Chondrocyte (in vitro differentiated cells): ENCODE measurements at regions not wholly inside any gene's neighbourhood (a gene's known extent, or its start where the extent isn't known, plus 50 kb on each side); places are given as distances from the start of the nearest gene placed in this dataset.

Experiments
- DNase-seq: peaks from one replicate; pipeline ENCODE4 v3.0.0; 2021; ENCODE audit warnings: mixed read lengths, low spot score
- H3K27ac Mint-ChIP-seq: one replicate; pipeline ENCODE4 v1.8.0; 2021; ENCODE audit warnings: mild to moderate bottlenecking, moderate library complexity, mixed read lengths; ENCODE audit not compliant: unreplicated experiment
- H3K27me3 Mint-ChIP-seq: 2 replicates; pipeline ENCODE4 v1.8.0; 2021; ENCODE audit warnings: low read depth, mixed read lengths
- H3K36me3 Mint-ChIP-seq: 2 replicates; pipeline ENCODE4 v1.8.0; 2021; ENCODE audit warnings: low read depth, mixed read lengths
- H3K4me1 Mint-ChIP-seq: 2 replicates; pipeline ENCODE4 v1.8.0; 2021; ENCODE audit warnings: low read depth, mild to moderate bottlenecking, mixed read lengths
- H3K4me3 Mint-ChIP-seq: one replicate; pipeline ENCODE4 v1.8.0; 2021; ENCODE audit warnings: mild to moderate bottlenecking, moderate library complexity, mixed read lengths; ENCODE audit not compliant: unreplicated experiment
- H3K9me3 Mint-ChIP-seq: 2 replicates; pipeline ENCODE4 v1.8.0; 2021; ENCODE audit warnings: low read depth, mixed read lengths
- TF ChIP-seq, protein P1 (sequence below): fragments of 200-600 bp; sonication (generic); IDR thresholded peaks from 2 replicates; pipeline ENCODE4 v1.5.0; 2021; ENCODE audit warnings: antibody characterized with exemption, mild to moderate bottlenecking, moderate library complexity

DNA sequence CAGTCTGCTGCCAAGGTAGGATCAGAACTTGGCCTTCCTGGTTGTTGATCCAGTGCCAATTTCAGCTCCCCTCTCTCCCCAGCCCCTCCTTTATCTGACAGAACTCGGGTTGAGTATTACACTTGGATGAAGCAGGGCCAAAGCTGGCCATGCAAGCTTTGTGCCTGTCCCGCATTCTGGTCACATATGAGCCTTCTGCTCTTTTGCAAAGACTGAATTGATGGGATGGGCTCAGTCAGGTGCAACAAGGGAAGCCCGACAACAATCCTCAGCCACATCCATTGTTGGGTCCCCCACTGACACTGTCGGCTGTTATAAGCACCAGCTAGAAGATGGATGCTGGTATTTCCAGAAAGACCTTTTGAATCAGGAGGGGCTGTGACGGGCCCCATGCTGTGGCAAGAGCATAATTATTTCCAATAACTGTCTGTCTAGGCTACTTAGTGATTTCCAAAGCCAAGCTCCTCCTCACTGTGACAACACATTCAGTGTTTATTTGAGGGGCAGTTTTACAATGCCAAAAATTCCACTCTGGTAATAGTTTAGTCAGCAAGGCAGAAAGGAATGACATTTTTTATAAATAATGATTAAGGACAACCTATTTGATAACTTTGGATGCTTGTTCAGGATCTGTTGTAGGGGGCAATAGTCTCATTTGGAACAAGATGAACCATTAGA lies 146.8 kb upstream of the FRMD4B start:
- peaks cover 42% of the 10 kb centered on the region for H3K27me3 Mint-ChIP-seq
- no peak overlapping the region for H3K4me3 Mint-ChIP-seq
- no peaks in the 10 kb centered on the region for H3K36me3 Mint-ChIP-seq
- DNase-seq, result no peak
- no peaks in the 10 kb centered on the region for H3K4me1 Mint-ChIP-seq
- H3K27ac Mint-ChIP-seq, result no peak overlapping the region
- H3K9me3 Mint-ChIP-seq, result no peaks in the 10 kb centered on the region
- TF ChIP-seq, protein P1, sequence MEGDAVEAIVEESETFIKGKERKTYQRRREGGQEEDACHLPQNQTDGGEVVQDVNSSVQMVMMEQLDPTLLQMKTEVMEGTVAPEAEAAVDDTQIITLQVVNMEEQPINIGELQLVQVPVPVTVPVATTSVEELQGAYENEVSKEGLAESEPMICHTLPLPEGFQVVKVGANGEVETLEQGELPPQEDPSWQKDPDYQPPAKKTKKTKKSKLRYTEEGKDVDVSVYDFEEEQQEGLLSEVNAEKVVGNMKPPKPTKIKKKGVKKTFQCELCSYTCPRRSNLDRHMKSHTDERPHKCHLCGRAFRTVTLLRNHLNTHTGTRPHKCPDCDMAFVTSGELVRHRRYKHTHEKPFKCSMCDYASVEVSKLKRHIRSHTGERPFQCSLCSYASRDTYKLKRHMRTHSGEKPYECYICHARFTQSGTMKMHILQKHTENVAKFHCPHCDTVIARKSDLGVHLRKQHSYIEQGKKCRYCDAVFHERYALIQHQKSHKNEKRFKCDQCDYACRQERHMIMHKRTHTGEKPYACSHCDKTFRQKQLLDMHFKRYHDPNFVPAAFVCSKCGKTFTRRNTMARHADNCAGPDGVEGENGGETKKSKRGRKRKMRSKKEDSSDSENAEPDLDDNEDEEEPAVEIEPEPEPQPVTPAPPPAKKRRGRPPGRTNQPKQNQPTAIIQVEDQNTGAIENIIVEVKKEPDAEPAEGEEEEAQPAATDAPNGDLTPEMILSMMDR, result no peak

DNA sequence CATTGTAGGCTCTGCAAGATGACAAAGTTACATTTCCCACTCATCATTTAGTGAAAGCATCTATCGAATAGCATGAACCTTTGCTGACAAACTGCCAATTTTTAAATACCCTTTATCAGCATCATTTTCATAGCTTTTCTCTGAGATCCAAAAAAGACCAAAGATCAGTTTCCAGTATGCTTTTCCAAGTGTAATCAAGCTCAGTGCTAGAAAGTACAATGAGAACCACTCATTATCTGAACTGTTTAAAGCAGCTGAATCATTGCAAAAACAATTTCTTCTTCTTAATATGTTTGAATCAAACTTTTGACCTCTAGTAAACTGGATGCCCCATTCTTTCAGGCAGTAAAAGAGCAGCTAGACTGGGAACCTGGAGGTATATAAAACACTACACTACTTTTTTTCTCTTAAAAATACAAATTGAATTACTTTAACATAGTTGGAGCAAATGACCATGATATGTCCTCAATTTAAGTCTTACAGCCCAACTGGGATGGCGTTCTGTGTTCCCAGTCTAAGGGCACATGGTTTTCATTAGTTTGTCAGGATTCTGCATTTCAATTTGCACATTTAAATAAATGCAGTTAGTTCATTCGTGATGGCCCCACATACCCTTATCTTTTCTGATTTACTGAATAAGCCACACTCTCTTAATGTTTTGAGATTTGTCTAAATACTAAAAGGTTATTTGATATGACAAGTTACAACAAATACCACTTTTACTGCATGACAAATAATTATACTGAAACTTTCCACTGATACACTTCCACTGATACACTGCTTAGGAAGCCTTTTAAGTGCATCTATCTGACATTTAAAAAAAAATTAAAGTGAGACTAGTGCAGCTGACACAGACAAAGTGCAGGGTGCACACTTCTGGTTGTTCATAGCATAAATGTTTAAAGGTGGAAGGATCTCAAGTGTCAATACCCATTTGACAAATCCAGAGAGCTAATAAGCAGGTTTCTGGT lies 146.0 kb upstream of the FRMD4B start:
- no peak for DNase-seq
- TF ChIP-seq, protein P1, result no peak
- no peaks in the 10 kb centered on the region for H3K9me3 Mint-ChIP-seq
- H3K4me1 Mint-ChIP-seq, result no peaks in the 10 kb centered on the region
- H3K36me3 Mint-ChIP-seq, result no peaks in the 10 kb centered on the region
- peaks cover 38% of the 10 kb centered on the region for H3K27me3 Mint-ChIP-seq
- no peak overlapping the region for H3K4me3 Mint-ChIP-seq
- H3K27ac Mint-ChIP-seq, result no peak overlapping the region

DNA sequence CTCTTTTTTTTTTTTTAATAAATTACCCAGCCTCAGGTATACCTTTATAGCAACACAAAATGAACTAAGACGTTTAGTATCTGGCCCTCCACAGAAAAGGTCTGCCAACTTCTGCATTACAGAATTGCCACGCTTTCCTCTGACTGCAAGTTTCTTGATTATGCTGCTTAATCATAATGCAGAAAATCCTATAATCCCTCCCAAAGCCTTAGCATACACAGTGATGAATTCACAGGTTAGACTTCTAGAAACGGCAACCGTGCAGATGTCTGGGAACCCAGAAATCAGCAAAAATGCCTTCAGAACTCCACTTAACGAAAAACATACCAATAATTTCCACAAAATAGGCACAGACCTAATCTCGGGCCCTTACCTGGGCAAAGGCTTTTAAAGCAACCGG lies 144.7 kb upstream of the FRMD4B start:
- Mint-ChIP-seq H3K4me1 (no peaks in the 10 kb centered on the region), H3K27me3 (peaks cover 39% of the 10 kb centered on the region), H3K27ac (no peak overlapping the region), H3K4me3 (no peak overlapping the region), H3K36me3 (no peaks in the 10 kb centered on the region), H3K9me3 (no peaks in the 10 kb centered on the region)
- no peak for DNase-seq
- TF ChIP-seq, protein P1, result no peak

DNA sequence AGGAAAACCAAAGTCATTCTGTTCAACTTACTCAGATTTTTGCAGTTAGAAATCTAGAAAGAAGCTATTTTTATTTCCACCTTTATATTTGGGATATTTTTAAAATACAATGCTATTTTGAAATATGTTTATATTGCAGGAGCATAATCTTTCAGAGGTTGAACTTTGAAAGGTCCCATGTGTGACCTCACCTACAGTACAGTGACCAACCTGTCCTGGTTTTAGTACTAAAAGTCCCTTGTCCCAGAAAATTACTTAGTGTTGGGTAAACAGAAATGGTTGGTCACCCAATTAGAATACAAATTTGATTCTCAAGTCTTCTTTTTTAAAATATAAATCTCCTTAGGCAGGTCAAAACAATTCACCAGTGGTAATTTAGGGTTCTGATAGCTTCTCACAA lies 141.6 kb upstream of the FRMD4B start:
- no peak overlapping the region for H3K4me3 Mint-ChIP-seq
- no peaks in the 10 kb centered on the region for H3K4me1 Mint-ChIP-seq
- peaks cover 24% of the 10 kb centered on the region for H3K27me3 Mint-ChIP-seq
- no peak overlapping the region for H3K27ac Mint-ChIP-seq
- no peaks in the 10 kb centered on the region for H3K36me3 Mint-ChIP-seq
- no peaks in the 10 kb centered on the region for H3K9me3 Mint-ChIP-seq
- no peak for DNase-seq
- TF ChIP-seq, protein P1, result no peak

DNA sequence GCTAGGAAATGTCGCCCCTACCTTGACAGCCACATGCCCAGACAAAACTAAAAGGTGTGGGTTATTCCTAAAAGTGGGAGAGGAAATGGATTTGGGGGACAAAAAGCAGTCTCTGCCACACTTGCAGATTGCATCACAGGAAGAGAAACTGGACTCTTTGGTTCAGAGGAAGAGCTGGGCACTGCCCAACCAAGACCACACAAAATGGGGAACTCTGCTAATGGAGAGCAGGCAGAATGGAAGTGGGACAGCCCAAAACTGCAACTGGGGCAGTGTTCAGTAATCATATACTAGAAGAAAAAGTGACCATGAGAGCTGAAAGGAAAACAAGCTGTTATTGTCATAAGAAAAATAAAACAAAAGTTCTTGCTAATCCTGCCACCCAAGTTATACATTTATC lies 138.9 kb upstream of the FRMD4B start:
- Mint-ChIP-seq H3K27ac (no peak overlapping the region), H3K4me3 (no peak overlapping the region), H3K4me1 (no peaks in the 10 kb centered on the region), H3K9me3 (no peaks in the 10 kb centered on the region), H3K27me3 (peaks cover 9% of the 10 kb centered on the region), H3K36me3 (no peaks in the 10 kb centered on the region)
- TF ChIP-seq, protein P1, result no peak
- no peak for DNase-seq
